Uterus (tissue), 2 donors: ENCODE measurements at regions not wholly inside any gene's neighbourhood (a gene's known extent, or its start where the extent isn't known, plus 50 kb on each side); places are given as distances from the start of the nearest gene placed in this dataset.

Experiments
- POLR2A ChIP-seq, 2 donors: fragments of 450-650 bp; IDR thresholded peaks; one replicate each; pipeline ENCODE4 v1.6.1; 2016; ENCODE audit warnings: antibody characterized with exemption in 2 of 2, mild to moderate bottlenecking in 1 of 2, moderate library complexity in 1 of 2
- TF ChIP-seq, protein P1 (sequence below), 4 experiments: fragments of 200-600 bp in 2 of 4; fragments of 450-650 bp in 2 of 4; sonication (generic) in 2 of 4; IDR thresholded peaks; one replicate each; pipeline ENCODE4 v1.5.1; 2016 to 2019; ENCODE audit warnings: antibody characterized with exemption in 4 of 4, mild to moderate bottlenecking in 2 of 4, moderate library complexity in 1 of 4

DNA sequence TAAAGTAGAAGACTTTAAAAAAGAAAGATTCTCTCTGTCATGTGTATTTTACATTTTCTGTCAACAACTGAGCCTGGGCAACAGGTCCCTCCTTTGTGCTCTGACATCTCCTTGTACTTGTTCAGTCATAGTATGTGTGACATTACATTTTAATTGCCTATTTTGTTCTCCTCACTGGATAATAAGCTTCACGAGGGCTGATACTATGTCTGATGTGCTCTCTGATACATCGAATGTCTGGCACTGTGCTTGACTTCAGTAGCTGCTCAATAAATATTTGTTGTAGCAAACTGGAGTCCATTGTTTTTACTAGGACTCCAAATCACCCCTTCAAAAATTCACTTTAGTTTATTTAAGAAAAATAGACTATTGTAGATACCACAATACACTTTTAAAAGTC is 482.0 kb downstream of the RASEF start:
- TF ChIP-seq, protein P1, sequence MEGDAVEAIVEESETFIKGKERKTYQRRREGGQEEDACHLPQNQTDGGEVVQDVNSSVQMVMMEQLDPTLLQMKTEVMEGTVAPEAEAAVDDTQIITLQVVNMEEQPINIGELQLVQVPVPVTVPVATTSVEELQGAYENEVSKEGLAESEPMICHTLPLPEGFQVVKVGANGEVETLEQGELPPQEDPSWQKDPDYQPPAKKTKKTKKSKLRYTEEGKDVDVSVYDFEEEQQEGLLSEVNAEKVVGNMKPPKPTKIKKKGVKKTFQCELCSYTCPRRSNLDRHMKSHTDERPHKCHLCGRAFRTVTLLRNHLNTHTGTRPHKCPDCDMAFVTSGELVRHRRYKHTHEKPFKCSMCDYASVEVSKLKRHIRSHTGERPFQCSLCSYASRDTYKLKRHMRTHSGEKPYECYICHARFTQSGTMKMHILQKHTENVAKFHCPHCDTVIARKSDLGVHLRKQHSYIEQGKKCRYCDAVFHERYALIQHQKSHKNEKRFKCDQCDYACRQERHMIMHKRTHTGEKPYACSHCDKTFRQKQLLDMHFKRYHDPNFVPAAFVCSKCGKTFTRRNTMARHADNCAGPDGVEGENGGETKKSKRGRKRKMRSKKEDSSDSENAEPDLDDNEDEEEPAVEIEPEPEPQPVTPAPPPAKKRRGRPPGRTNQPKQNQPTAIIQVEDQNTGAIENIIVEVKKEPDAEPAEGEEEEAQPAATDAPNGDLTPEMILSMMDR (IDR thresholded peaks at IDR 0.05) = no peak
- no peak for TF ChIP-seq POLR2A (IDR thresholded peaks at IDR 0.05)
